Head of caudate nucleus (tissue), 42 donors: ENCODE measurements at regions not wholly inside any gene's neighbourhood (a gene's known extent, or its start where the extent isn't known, plus 50 kb on each side); places are given as distances from the start of the nearest gene placed in this dataset.
"Not testable (repeated sequence)": the region's sequence is repeated elsewhere in the genome, so short reads cannot be mapped to it uniquely, and the experiment has no call there.

ENCODE experiments used
- DNase-seq, 42 donors: peaks; one replicate each; pipeline versions ENCODE4 v3.0.0 to v3.0.0-alpha.2; 2020 to 2021; ENCODE audit warnings: mixed read lengths in 7 of 42
- intact Hi-C: fragments of 100-400 bp; cut with DNase I; formaldehyde crosslinking; loops from one replicate; pipeline ENCODE4 v1.15.0; 2022

- DNase-seq, intact Hi-C loops: not testable (repeated sequence)
Observed at GRCh38 chr16:15307184-15307583, 70.9 kb downstream of the NPIPA5 start.

- intact Hi-C loops = not testable (repeated sequence)
Observed at GRCh38 chr16:15305889-15306288, 72.2 kb downstream of the NPIPA5 start.

GRCh38 chr16:15303667-15304324, 74.3 kb downstream of the NPIPA5 start:
- intact Hi-C loops, DNase-seq: not testable (repeated sequence)

More at GRCh38 chr16:15305889-15306288, 72.2 kb downstream of the NPIPA5 start:
- not testable (repeated sequence) for DNase-seq

DNA sequence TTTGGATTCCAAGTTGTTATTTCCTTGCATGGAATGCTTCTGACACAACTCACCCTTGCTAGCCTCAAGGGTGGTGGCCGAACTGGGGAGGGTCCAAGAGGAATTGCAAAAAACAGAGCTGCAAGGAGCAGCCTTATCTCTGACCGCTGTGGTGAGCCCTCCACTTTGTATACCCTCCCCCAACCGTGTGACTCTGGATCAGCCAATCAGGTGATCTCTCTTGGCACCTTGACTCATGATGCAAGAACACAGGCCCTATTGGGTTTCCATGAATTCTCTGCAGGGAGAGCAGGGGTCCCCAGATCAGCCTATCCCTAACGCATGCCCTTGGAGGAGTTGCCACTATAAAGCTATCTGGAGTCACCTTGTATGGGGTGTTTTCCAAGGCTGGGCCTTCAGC, 81.0 kb downstream of the NPIPA5 start:
- DNase-seq, intact Hi-C loops: not testable (repeated sequence)

- intact Hi-C loops, DNase-seq: not testable (repeated sequence)
Observed at GRCh38 chr16:15274796-15275195, 103.3 kb downstream of the NPIPA5 start.

DNA sequence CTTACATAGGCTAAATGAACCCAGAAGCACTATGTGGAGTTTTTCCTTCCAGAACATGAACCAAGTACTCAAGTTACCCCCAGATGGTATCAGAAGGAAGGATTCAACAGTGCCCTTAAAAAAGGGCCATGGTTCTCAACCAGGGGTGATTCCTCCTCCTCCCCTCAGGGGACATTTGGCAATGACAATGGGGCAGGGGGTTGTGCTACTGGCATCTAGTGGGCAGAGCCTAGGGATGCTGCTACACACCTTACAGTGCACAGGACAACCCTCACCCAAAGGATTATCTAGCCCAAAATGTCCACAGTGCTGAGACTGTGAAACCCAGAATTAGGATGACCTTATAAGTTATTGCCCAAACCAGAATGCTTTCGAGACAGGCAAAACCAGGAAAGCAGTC, 104.1 kb downstream of the NPIPA5 start:
- intact Hi-C loops, DNase-seq: not testable (repeated sequence)

- DNase-seq, intact Hi-C loops: not testable (repeated sequence)
Observed at GRCh38 chr16:15266941-15267340, 111.2 kb downstream of the NPIPA5 start.

- DNase-seq, intact Hi-C loops: not testable (repeated sequence)
Observed at GRCh38 chr16:15262212-15262611, 115.9 kb downstream of the NPIPA5 start.

DNA sequence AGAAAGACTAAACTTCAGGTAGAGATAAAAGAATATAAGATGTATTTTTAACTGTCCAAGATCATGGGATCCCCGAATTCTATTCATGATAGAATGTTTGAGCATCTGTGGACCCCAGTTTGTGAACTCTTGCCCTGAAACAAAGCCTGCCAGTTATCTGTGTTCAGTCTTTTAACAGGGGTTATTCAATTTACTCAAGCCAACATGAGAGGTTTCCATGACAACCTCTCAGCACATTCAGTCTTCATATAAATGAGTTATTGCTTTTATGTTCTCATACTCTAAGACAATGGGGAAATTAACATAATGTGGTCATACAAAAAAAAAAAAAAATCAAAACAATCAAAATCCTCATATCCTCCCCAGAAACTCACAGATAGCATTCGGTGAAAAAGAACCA, 130.1 kb downstream of the NPIPA5 start:
- DNase-seq, intact Hi-C loops: not testable (repeated sequence)

GRCh38 chr16:15236674-15237323, 141.3 kb downstream of the NPIPA5 start:
- DNase-seq, intact Hi-C loops: not testable (repeated sequence)

DNA sequence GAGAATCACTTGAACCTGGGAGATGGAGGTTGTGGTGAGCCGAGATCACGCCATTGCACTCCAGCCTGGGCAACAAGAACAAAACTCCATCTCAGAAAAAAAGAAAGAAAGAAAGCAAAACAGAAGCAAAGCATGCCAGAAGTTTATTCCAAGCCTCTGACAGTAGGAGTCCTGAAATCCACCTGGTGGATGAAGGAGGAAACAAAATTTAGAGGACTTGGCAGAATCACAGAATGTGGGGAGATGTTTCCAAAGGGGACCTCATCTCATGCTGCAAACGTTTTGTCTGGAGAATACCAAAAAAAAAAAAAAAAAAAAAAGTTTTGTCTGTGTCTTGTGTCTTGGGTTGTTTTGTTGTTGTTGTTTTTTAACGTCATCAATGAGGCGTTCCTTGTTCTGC, 141.1 kb upstream of the RRN3 start:
- DNase-seq, intact Hi-C loops: not testable (repeated sequence)

- DNase-seq, intact Hi-C loops: not testable (repeated sequence)
Observed at GRCh38 chr16:15234702-15235101, 140.6 kb upstream of the RRN3 start.

DNA sequence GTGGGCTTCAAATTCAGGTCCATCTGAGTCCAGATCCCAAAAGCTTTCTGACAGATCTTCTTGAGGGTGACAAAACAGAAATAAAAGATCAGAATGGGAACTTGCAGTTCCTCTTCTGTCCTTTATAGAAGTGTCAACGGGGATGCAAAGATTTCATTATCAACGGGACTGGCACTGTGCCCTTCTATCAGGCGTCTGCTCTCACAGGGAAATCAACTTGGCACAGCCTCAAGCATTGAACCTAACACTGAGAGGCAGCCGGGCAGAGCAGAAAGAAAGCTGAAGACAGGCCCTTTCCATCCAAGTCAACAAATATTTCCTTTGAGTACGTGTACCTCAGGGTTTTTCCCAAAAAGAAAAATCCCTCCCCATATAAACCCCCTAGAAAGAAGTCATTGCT, 136.4 kb upstream of the RRN3 start:
- DNase-seq, intact Hi-C loops: not testable (repeated sequence)

DNA sequence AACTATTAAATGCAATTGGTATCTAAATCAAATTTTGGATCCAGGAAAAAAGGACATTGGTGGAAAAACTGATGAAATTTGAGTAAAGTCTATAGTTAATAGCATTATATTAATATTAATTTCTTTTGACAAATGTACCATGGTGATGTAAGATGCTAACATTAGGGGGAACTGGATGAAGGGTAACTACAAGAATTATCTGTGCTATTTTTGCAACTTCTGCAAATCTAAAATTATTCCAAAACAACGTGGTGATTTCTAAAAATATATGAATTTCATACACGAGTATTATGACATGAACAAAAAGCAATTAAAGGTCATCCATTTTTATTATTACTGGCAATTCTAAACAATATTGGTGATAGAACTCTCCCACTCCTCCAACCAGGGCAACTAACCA, 135.6 kb upstream of the RRN3 start:
- DNase-seq, intact Hi-C loops: not testable (repeated sequence)

DNA sequence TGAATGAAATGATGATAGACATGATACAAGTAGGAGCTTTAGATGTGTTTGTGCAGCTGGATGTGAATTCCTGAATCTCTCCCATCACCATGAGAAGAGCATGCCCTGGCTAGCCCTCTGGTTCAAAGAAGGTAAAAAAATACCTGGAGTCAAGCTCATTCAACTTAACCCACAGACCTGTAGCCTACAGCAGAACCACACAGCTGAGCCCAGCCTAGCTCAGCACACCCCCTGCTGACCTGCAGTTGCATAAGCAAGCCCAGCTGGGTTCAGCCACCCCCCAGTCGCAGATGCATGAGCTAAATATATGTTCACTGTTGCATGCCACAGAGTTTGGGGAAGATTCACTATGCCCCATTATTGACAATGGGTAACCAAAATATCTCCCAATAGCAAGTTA, 130.6 kb upstream of the RRN3 start:
- intact Hi-C loops = not testable (repeated sequence)

DNA sequence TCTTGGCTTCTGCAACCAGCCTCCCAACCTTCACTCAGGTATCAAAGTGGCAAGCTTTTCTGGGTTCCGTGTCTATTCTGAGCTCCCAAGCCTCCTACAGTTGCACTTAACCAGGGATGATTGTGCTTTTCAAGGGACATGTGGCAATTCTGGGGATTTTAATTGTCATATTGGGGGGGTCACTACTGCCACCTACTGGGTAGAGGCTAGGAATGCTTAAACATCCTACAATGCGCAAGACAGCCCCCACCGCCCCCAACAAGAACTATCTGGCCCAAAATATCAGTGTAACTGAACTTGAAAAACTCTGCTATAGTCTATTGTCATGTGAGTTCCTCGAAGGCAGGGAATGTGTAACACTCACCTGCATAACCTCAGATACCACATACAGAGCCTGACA, 129.3 kb upstream of the RRN3 start:
- intact Hi-C loops, DNase-seq: not testable (repeated sequence)

More for the DNA sequence above, 130.6 kb upstream of the RRN3 start:
- not testable (repeated sequence) for DNase-seq

DNA sequence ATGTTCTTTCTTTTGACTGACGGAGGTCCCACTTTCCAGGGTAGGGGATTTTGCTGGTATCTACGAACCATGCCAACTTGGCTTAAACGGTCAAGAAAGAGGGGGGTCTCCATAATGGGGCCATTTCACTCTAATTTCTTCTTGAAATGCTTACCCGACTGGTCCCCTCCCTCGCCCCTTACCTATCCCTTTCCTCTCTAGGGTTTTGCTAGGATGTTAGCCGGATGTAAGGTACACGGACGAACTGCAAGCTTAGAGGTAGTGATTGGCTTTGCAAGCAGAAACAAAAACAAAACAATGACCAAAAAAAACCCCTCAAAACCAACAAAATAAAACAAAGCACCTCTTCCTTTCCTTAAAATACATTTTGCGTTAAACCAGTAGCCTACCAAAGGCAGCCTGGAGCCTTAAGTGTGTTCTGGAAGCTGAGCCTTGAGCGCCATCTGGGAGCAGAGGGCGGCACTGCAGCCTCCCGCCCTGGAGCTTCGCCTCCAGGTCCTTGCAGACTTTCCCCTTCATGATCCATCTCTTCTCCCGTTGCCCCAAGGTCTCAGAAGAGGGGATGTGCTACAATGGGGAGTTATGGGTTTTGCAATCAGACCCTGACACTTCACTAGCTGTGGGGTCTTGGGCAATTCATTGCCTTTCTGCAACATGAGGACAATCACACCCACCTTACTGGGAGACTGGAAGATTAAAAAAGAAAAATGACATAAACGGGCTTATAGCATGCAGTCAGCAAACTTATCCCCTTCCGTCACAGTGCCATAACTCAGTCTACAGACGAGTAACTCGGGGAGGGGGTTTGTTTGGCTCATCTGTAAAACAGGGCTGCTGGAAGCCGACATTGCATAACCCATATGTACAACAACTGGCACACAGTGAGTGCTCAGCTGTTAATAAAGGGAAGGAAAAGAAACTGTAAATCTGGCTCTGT, 125.9 kb upstream of the RRN3 start:
- intact Hi-C loops = not testable (repeated sequence)
- DNase-seq = peak in 8 of 42 donors; percentile 1 to 46 (median 12)

- peak in 1 of 42 donors; percentile 6 for DNase-seq
- intact Hi-C loops = not testable (repeated sequence)
Observed at GRCh38 chr16:15218856-15219500, 124.9 kb upstream of the RRN3 start.
